Brain pericyte (primary cell): ENCODE measurements at regions not wholly inside any gene's neighbourhood (a gene's known extent, or its start where the extent isn't known, plus 50 kb on each side); places are given as distances from the start of the nearest gene placed in this dataset.

Experiments used
- DNase-seq: peaks from one replicate; pipeline ENCODE4 v3.0.0-alpha.2; 2012; ENCODE audit warnings: low read depth, low spot score

GRCh38 chr5:103498800-103499551, 63.6 kb downstream of the NUDT12 start:
- DNase-seq, result no peak

GRCh38 chr5:103498211-103498610, 64.4 kb downstream of the NUDT12 start:
- no peak for DNase-seq

- DNase-seq, result no peak
Observed at GRCh38 chr5:103497781-103498180, 64.8 kb downstream of the NUDT12 start.

GRCh38 chr5:103490030-103490739, 72.4 kb downstream of the NUDT12 start:
- no peak for DNase-seq

- DNase-seq, result no peak
Observed at GRCh38 chr5:103489307-103489706, 73.3 kb downstream of the NUDT12 start.

- DNase-seq, result no peak
Observed at GRCh38 chr5:103487822-103488493, 74.6 kb downstream of the NUDT12 start.

GRCh38 chr5:103487218-103487617, 75.4 kb downstream of the NUDT12 start:
- DNase-seq, result no peak

- DNase-seq, result no peak
Observed at GRCh38 chr5:103486739-103487138, 75.8 kb downstream of the NUDT12 start.

GRCh38 chr5:103480246-103480645, 82.3 kb downstream of the NUDT12 start:
- DNase-seq, result no peak

GRCh38 chr5:103477678-103478077, 84.9 kb downstream of the NUDT12 start:
- DNase-seq, result no peak

GRCh38 chr5:103476811-103477210, 85.8 kb downstream of the NUDT12 start:
- no peak for DNase-seq

- no peak for DNase-seq
Observed at GRCh38 chr5:103475629-103476240, 86.9 kb downstream of the NUDT12 start.

GRCh38 chr5:103474677-103475076, 87.9 kb downstream of the NUDT12 start:
- no peak for DNase-seq

GRCh38 chr5:103473725-103474124, 88.9 kb downstream of the NUDT12 start:
- DNase-seq, result no peak

- no peak for DNase-seq
Observed at GRCh38 chr5:103472830-103473229, 89.8 kb downstream of the NUDT12 start.

GRCh38 chr5:103472265-103472664, 90.3 kb downstream of the NUDT12 start:
- DNase-seq, result no peak

GRCh38 chr5:103469288-103470040, 93.1 kb downstream of the NUDT12 start:
- DNase-seq, result no peak

- DNase-seq, result no peak
Observed at GRCh38 chr5:103467831-103468230, 94.8 kb downstream of the NUDT12 start.

GRCh38 chr5:103466495-103466894, 96.1 kb downstream of the NUDT12 start:
- no peak for DNase-seq

GRCh38 chr5:103465891-103466290, 96.7 kb downstream of the NUDT12 start:
- no peak for DNase-seq

GRCh38 chr5:103464835-103465484, 97.6 kb downstream of the NUDT12 start:
- no peak for DNase-seq
